Esophagus muscularis mucosa (tissue), 4 donors: ENCODE measurements at regions not wholly inside any gene's neighbourhood (a gene's known extent, or its start where the extent isn't known, plus 50 kb on each side); places are given as distances from the start of the nearest gene placed in this dataset.

Experiments used
- EP300 ChIP-seq: sonication (generic); formaldehyde crosslinking; IDR thresholded peaks from one replicate; pipeline ENCODE4 v1.6.1; 2017; ENCODE audit warnings: antibody characterized with exemption
- POLR2A ChIP-seq: fragments of 450-650 bp; IDR thresholded peaks from one replicate; pipeline ENCODE4 v1.6.1; 2017; ENCODE audit warnings: antibody characterized with exemption, moderate library complexity, mild to moderate bottlenecking, low read depth
- POLR2AphosphoS5 ChIP-seq, 2 donors: sonication (generic); formaldehyde crosslinking; IDR thresholded peaks; one replicate each; pipeline ENCODE4 v1.6.1; 2017; ENCODE audit warnings: antibody characterized with exemption in 2 of 2
- TF ChIP-seq, protein P1 (sequence below), 3 experiments: fragments of 200-600 bp in 2 of 3; fragments of 450-650 bp in 1 of 3; sonication (generic) in 2 of 3; IDR thresholded peaks; one replicate each; pipeline ENCODE4 v1.5.1; 2017 to 2019; ENCODE audit warnings: antibody characterized with exemption in 3 of 3, mild to moderate bottlenecking in 2 of 3, moderate library complexity in 1 of 3

DNA sequence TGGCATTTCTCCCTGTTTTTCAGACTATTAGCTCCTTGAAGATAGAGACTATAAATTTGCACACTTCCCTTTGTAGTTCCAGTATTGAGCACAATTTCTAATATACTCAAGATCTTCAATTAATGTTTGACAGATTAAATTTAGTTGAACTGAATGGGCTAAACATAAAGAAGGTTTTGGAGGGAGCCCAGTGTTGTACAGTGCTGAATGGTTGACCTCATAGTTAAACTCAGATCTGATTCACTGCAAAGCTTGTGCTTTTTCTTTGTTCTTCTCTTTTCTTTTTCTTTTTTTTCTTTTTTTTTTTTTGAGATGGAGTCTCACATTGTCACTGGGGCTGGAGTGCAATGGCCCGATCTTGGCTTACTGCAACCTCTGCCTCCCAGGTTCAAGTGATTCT lies 411.7 kb upstream of the ZNF462 start:
- TF ChIP-seq EP300 (no peak), POLR2A (no peak), POLR2AphosphoS5 (IDR thresholded peaks at IDR 0.05) (no peak)
- TF ChIP-seq, protein P1, sequence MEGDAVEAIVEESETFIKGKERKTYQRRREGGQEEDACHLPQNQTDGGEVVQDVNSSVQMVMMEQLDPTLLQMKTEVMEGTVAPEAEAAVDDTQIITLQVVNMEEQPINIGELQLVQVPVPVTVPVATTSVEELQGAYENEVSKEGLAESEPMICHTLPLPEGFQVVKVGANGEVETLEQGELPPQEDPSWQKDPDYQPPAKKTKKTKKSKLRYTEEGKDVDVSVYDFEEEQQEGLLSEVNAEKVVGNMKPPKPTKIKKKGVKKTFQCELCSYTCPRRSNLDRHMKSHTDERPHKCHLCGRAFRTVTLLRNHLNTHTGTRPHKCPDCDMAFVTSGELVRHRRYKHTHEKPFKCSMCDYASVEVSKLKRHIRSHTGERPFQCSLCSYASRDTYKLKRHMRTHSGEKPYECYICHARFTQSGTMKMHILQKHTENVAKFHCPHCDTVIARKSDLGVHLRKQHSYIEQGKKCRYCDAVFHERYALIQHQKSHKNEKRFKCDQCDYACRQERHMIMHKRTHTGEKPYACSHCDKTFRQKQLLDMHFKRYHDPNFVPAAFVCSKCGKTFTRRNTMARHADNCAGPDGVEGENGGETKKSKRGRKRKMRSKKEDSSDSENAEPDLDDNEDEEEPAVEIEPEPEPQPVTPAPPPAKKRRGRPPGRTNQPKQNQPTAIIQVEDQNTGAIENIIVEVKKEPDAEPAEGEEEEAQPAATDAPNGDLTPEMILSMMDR (IDR thresholded peaks at IDR 0.05), result no peak
